ENCODE measurements at regions not wholly inside any gene's neighbourhood (a gene's known extent, or its start where the extent isn't known, plus 50 kb on each side); places are given as distances from the start of the nearest gene placed in this dataset.

DNA sequence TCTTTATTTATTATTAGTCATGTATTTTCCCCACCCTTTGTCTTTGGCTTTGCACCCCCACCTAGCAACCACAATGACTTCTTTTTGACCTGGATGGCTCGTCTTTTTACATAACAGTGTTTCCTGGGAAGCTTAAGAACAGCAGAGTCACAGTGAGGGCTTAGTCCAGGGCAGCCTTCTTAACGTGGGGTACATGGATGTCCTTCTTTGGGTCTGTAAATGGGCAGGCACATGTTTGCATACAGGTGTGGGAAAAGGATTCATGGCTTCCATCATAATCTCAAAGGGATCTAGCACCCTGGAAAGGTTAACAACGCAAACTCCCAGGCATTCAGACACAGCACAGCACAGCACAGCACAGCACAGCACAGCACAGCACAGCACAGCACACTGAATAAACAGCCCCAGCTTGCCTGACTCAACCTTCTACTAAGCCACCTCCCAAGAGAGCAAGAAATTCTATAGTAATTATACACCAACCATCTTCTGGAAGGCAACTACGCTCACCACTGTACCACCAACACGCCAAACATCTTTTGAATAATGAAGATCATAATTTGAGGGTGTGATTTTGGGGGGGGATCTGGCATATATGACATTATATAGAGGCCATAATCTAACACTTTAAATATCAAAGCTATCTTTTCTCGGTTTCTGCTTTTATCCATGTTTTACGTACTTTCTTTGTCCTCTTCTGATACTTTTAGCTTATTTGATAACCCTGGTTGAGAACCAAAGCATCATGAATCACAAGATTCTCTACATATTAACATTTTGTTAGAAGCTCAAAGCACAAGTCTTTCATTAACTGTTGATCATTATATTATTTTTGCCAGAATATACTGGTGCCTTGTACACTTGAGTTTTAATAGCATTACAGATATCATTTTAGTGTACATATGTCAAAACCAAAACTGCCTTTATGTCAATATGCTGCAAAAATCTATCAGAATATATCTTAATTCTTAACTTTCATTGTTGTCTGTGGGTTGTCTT lies 177.2 kb upstream of the KLF14 start:
- TF ChIP-seq, protein P1, sequence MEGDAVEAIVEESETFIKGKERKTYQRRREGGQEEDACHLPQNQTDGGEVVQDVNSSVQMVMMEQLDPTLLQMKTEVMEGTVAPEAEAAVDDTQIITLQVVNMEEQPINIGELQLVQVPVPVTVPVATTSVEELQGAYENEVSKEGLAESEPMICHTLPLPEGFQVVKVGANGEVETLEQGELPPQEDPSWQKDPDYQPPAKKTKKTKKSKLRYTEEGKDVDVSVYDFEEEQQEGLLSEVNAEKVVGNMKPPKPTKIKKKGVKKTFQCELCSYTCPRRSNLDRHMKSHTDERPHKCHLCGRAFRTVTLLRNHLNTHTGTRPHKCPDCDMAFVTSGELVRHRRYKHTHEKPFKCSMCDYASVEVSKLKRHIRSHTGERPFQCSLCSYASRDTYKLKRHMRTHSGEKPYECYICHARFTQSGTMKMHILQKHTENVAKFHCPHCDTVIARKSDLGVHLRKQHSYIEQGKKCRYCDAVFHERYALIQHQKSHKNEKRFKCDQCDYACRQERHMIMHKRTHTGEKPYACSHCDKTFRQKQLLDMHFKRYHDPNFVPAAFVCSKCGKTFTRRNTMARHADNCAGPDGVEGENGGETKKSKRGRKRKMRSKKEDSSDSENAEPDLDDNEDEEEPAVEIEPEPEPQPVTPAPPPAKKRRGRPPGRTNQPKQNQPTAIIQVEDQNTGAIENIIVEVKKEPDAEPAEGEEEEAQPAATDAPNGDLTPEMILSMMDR (IDR thresholded peaks at IDR 0.05; ENCODE audit: low read depth, low read length), result no peak

DNA sequence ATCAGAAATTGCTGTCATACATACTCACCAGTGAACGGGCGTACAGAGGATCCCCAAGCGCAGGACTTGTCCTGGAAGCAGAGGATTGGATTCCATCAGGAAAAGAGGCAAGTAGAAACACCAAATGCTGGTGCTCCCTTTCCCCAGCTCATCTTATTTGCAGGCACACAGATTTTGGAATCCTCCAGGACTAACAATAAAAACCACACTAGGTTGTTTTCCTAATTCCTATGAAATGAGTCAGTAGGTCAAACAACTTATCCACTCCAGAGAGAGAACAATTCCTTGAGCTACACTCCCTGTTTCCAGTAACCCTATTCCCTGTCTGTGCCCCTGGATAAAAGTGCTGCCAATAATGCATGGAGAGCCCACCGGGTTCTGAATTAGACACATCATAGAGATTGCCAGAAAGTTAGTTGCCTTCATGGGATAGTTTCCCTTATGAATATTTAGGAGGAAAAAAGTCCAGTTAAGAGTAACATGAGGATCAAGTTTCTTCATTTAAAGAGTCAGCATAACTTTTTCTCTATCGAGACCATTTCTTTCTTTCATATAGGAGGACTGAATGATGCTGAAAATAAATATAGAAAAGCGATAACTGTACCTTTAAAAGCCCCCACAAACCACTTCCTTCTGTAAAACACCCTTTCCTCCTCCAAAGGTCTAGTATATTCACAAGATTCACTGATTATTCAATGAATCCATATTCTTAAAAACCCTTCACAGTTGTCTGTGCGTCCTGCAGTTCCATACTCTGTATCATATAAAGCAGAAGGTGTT lies 178.3 kb upstream of the KLF14 start:
- DNase-seq (ENCODE audit: low read depth, low spot score), result peak; percentile 89
- TF ChIP-seq, protein P1 (IDR thresholded peaks at IDR 0.05; ENCODE audit: low read depth, low read length), result no peak
- H3K4me3 ChIP-seq (ENCODE audit: low read depth, low read length), result peak overlapping the region; percentile 62
- in situ Hi-C loops (cut with HindIII; ENCODE audit: low sequenced_read_pairs), result no loop called here

More for the DNA sequence above, 177.2 kb upstream of the KLF14 start:
- H3K4me3 ChIP-seq (ENCODE audit: low read depth, low read length), result peak overlapping the region; percentile 62
- in situ Hi-C loops (cut with HindIII; ENCODE audit: low sequenced_read_pairs), result no loop called here
- peak; percentile 75 for DNase-seq (ENCODE audit: low read depth, low spot score)

DNA sequence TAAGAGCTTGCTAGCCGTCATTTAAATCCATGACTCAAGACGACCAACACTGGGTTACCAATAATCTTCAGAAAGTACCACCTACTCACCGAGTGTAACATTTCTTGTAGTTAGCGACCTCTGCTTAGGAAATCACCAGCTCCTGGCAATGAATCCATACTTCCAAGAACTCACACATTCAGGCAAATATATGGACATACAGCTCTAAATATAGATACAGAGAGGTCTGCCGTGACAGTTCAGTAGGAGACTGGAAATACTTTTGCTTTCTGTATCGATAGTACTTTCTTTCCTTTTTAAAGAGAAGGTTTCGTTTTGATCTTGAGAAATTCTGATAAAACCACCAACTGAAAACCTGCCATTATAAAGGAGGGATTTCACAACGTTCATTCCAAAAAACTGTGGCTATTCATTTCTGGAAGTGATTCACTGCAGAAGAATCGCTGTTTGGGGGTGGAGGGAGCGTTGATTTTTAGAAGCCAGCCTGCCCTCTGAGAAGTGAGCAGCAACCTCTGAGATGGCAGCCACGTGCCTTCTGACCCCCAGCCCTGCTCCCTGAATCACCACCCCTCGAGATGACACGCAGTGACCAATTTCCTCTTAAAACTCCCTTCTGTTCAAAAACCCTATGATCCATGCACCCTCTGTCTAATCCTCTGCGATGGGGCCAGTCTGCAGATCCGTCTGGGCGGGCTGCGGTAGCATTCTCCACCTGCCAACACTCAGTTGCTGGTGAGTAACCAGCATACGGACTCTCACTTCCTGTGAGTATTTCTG lies 179.0 kb upstream of the KLF14 start:
- TF ChIP-seq, protein P1 (IDR thresholded peaks at IDR 0.05; ENCODE audit: low read depth, low read length), result no peak
- H3K4me3 ChIP-seq (ENCODE audit: low read depth, low read length), result peak overlapping the region; percentile 62
- in situ Hi-C loops (cut with HindIII; ENCODE audit: low sequenced_read_pairs), result no loop called here
- DNase-seq (ENCODE audit: low read depth, low spot score), result peak; percentile 99

DNA sequence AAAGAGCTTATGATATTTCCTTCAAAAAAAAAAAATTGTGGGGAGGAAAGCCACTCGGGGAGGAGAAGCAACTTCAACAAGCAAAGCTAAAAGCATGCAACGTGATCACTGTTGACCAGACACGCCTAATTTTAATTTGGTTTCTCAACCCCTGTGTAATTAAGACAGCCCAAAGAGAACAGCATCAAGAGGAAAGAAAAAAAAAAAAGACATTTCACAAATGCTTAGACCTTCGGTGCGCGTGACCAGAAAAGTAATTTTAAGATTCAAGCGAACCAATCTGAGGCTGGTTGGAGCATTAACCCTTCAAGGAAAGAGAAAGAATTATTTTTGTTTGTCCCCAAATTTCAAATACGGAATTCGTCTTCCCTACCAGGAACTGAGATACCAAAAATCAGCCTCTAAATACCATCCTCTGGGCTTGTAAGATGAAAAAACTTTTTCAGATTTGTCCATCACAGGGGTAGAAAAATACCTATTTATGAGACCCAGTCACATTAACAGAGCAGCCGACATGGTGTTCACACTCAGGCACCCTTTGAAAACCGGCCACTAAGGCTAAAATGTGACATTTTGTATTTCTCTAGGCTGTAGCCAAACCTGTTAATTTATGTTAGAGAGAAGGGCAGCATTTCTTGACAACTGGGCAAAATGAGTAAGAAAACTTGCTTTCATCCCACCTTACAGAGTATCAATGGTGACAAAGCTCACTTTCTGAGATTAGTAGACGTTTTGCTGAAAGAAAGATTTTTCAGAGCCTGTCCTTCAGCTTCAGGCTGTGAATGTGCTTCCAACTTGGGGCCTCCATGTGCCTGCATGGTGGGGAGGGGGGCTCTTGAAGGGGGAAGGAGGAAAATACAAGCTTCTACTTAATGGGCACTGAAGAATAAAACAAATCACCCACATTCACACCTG lies 179.9 kb upstream of the KLF14 start:
- H3K4me3 ChIP-seq (ENCODE audit: low read depth, low read length), result peak overlapping the region; percentile 62
- in situ Hi-C loops (cut with HindIII; ENCODE audit: low sequenced_read_pairs), result no loop called here
- TF ChIP-seq, protein P1 (IDR thresholded peaks at IDR 0.05; ENCODE audit: low read depth, low read length), result no peak
- DNase-seq (ENCODE audit: low read depth, low spot score), result no peak

DNA sequence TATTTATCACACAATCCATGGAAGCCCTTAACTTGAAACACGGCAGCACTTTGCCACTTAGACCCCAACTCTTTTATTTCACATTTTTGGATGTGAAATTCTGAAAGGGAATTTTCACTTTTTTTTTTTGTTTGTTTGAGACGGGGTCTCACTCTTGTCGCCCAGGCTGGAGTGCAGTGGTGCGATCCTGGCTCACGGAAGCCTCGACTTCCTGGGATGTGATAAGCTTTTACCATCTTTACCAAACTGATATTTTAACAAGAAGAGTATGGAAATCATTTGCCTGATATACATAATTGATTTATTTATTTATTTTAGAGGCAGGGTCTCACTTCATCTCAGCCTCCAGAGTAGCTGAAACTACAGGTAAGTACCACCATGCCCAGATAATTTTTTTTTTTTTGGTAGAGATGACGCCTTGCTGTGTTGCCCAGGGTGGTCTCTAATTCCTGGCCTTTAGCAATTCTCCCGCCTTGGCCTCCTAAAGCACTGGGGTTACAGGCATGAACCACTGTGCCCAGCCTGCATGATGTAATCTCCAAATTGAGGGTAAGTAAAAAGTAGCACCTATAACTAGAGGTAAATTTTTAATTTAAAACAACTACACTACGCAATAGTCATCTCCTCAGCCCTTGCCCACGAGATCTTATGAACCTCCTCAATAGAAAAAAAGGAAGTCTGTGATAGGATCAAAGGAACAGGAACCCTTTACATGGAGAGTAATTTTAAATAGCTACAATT lies 180.7 kb upstream of the KLF14 start:
- H3K4me3 ChIP-seq (ENCODE audit: low read depth, low read length), result no peak overlapping the region
- in situ Hi-C loops (cut with HindIII; ENCODE audit: low sequenced_read_pairs), result no loop called here
- DNase-seq (ENCODE audit: low read depth, low spot score), result no peak
- TF ChIP-seq, protein P1 (IDR thresholded peaks at IDR 0.05; ENCODE audit: low read depth, low read length), result no peak
